H1 (cell line): ENCODE measurements at regions not wholly inside any gene's neighbourhood (a gene's known extent, or its start where the extent isn't known, plus 50 kb on each side); places are given as distances from the start of the nearest gene placed in this dataset.

Experiments
- CBX8 ChIP-seq: fragments of 300-800, 300-1000 bp; sonication (generic); IDR thresholded peaks from 2 replicates; pipeline ENCODE4 v1.7.1; 2016; ENCODE audit warnings: low read depth, low read length, borderline replicate concordance
- CREB1 ChIP-seq: IDR thresholded peaks from 2 replicates; pipeline ENCODE4 v1.6.1; 2012; ENCODE audit warnings: inconsistent platforms
- POLR2A ChIP-seq, 2 experiments: IDR thresholded peaks; 1 replicate in 1 of 2; 2 replicates in 1 of 2; pipeline ENCODE4 v1.6.1; 2011; ENCODE audit warnings: low read depth in 2 of 2, low read length in 2 of 2, mild to moderate bottlenecking in 2 of 2; ENCODE audit errors: control extremely low read depth in 1 of 2
- RAD21 ChIP-seq, 2 experiments: IDR thresholded peaks in 1 of 2; conservative IDR thresholded peaks in 1 of 2; 2 replicates each; pipeline ENCODE4 v1.6.1; 2011; ENCODE audit warnings: low read depth in 2 of 2, low read length in 2 of 2, improper control_type of control experiment in 1 of 2, inconsistent platforms in 1 of 2, mild to moderate bottlenecking in 1 of 2, moderate library complexity in 1 of 2
- TAF1 ChIP-seq: IDR thresholded peaks from 2 replicates; pipeline ENCODE4 v1.6.1; 2011; ENCODE audit warnings: mild to moderate bottlenecking, low read depth, low read length
- TF ChIP-seq, protein P1 (sequence below), 3 experiments: IDR thresholded peaks; 1 replicate in 2 of 3; 2 replicates in 1 of 3; pipeline versions ENCODE4 v1.5.1 to v1.6.1; 2011; ENCODE audit warnings: low read length in 3 of 3, mild to moderate bottlenecking in 3 of 3, inconsistent platforms in 2 of 3, low read depth in 1 of 3, moderate library complexity in 1 of 3; ENCODE audit not compliant: insufficient read depth in 1 of 3; ENCODE audit errors: control extremely low read depth in 1 of 3
- TF ChIP-seq, protein P2 (sequence below): IDR thresholded peaks from 2 replicates; pipeline ENCODE4 v1.6.1; 2011; ENCODE audit warnings: low read length, improper control_type of control experiment
- TF ChIP-seq, protein P3 (sequence below): fragments of 300-600 bp; sonication (generic); IDR thresholded peaks from 2 replicates; pipeline ENCODE4 v1.7.1; 2012; ENCODE audit warnings: low read length, moderate library complexity, mild to moderate bottlenecking, inconsistent platforms; ENCODE audit not compliant: insufficient replicate concordance

DNA sequence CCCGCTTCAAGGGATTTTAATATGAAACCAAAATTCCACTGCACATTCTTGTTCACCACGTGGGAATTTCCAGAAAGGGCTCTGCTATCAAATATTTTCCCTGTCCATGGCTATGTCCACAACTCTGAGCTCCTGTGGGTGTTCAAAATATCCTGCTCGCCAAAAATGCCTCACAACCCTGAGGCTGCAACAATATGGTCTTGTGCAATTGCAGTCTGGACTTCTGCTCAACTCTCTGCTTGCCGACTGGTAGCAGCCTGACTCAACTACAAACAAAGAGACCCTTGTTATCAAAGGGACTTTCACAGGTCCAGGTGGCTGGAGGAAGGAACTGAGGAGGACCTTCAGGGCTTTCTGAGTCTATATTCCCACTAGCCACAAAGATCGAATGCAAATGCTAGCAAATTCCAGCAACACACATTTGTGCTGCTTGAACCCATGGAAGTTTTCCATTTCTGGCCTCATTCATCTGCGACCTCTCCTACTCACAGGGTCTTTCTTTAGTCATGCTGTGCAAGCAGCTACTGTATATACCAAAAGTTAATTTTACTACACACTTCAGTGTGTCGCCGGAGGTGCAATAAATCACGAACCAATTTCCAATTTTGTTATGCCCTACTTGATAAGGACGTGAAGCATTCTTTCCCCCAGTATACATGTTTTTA lies 169.2 kb upstream of the SLC30A5 start:
- TF ChIP-seq, protein P1, sequence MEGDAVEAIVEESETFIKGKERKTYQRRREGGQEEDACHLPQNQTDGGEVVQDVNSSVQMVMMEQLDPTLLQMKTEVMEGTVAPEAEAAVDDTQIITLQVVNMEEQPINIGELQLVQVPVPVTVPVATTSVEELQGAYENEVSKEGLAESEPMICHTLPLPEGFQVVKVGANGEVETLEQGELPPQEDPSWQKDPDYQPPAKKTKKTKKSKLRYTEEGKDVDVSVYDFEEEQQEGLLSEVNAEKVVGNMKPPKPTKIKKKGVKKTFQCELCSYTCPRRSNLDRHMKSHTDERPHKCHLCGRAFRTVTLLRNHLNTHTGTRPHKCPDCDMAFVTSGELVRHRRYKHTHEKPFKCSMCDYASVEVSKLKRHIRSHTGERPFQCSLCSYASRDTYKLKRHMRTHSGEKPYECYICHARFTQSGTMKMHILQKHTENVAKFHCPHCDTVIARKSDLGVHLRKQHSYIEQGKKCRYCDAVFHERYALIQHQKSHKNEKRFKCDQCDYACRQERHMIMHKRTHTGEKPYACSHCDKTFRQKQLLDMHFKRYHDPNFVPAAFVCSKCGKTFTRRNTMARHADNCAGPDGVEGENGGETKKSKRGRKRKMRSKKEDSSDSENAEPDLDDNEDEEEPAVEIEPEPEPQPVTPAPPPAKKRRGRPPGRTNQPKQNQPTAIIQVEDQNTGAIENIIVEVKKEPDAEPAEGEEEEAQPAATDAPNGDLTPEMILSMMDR (IDR thresholded peaks at IDR 0.05; ENCODE audit: control extremely low read depth in 1 of 3, insufficient read depth in 1 of 3, low read depth in 1 of 3, low read length in 3 of 3), result no peak
- TF ChIP-seq, protein P2, sequence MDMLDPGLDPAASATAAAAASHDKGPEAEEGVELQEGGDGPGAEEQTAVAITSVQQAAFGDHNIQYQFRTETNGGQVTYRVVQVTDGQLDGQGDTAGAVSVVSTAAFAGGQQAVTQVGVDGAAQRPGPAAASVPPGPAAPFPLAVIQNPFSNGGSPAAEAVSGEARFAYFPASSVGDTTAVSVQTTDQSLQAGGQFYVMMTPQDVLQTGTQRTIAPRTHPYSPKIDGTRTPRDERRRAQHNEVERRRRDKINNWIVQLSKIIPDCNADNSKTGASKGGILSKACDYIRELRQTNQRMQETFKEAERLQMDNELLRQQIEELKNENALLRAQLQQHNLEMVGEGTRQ, result no peak
- TF ChIP-seq, protein P3, sequence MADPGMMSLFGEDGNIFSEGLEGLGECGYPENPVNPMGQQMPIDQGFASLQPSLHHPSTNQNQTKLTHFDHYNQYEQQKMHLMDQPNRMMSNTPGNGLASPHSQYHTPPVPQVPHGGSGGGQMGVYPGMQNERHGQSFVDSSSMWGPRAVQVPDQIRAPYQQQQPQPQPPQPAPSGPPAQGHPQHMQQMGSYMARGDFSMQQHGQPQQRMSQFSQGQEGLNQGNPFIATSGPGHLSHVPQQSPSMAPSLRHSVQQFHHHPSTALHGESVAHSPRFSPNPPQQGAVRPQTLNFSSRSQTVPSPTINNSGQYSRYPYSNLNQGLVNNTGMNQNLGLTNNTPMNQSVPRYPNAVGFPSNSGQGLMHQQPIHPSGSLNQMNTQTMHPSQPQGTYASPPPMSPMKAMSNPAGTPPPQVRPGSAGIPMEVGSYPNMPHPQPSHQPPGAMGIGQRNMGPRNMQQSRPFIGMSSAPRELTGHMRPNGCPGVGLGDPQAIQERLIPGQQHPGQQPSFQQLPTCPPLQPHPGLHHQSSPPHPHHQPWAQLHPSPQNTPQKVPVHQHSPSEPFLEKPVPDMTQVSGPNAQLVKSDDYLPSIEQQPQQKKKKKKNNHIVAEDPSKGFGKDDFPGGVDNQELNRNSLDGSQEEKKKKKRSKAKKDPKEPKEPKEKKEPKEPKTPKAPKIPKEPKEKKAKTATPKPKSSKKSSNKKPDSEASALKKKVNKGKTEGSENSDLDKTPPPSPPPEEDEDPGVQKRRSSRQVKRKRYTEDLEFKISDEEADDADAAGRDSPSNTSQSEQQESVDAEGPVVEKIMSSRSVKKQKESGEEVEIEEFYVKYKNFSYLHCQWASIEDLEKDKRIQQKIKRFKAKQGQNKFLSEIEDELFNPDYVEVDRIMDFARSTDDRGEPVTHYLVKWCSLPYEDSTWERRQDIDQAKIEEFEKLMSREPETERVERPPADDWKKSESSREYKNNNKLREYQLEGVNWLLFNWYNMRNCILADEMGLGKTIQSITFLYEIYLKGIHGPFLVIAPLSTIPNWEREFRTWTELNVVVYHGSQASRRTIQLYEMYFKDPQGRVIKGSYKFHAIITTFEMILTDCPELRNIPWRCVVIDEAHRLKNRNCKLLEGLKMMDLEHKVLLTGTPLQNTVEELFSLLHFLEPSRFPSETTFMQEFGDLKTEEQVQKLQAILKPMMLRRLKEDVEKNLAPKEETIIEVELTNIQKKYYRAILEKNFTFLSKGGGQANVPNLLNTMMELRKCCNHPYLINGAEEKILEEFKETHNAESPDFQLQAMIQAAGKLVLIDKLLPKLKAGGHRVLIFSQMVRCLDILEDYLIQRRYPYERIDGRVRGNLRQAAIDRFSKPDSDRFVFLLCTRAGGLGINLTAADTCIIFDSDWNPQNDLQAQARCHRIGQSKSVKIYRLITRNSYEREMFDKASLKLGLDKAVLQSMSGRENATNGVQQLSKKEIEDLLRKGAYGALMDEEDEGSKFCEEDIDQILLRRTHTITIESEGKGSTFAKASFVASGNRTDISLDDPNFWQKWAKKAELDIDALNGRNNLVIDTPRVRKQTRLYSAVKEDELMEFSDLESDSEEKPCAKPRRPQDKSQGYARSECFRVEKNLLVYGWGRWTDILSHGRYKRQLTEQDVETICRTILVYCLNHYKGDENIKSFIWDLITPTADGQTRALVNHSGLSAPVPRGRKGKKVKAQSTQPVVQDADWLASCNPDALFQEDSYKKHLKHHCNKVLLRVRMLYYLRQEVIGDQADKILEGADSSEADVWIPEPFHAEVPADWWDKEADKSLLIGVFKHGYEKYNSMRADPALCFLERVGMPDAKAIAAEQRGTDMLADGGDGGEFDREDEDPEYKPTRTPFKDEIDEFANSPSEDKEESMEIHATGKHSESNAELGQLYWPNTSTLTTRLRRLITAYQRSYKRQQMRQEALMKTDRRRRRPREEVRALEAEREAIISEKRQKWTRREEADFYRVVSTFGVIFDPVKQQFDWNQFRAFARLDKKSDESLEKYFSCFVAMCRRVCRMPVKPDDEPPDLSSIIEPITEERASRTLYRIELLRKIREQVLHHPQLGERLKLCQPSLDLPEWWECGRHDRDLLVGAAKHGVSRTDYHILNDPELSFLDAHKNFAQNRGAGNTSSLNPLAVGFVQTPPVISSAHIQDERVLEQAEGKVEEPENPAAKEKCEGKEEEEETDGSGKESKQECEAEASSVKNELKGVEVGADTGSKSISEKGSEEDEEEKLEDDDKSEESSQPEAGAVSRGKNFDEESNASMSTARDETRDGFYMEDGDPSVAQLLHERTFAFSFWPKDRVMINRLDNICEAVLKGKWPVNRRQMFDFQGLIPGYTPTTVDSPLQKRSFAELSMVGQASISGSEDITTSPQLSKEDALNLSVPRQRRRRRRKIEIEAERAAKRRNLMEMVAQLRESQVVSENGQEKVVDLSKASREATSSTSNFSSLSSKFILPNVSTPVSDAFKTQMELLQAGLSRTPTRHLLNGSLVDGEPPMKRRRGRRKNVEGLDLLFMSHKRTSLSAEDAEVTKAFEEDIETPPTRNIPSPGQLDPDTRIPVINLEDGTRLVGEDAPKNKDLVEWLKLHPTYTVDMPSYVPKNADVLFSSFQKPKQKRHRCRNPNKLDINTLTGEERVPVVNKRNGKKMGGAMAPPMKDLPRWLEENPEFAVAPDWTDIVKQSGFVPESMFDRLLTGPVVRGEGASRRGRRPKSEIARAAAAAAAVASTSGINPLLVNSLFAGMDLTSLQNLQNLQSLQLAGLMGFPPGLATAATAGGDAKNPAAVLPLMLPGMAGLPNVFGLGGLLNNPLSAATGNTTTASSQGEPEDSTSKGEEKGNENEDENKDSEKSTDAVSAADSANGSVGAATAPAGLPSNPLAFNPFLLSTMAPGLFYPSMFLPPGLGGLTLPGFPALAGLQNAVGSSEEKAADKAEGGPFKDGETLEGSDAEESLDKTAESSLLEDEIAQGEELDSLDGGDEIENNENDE, result no peak
- TF ChIP-seq TAF1 (no peak), POLR2A (IDR thresholded peaks at IDR 0.05; ENCODE audit: control extremely low read depth in 1 of 2, low read depth in 2 of 2, low read length in 2 of 2) (no peak), CBX8 (no peak), RAD21 (IDR thresholded peaks at IDR 0.05 in 1 of 2, conservative IDR thresholded peaks at IDR 0.05 in 1 of 2; ENCODE audit: low read depth in 2 of 2, low read length in 2 of 2) (no peak), CREB1 (no peak)
